IPS-18a (cell line): ENCODE measurements at regions not wholly inside any gene's neighbourhood (a gene's known extent, or its start where the extent isn't known, plus 50 kb on each side); places are given as distances from the start of the nearest gene placed in this dataset.

Experiments
- H3K27ac ChIP-seq: one replicate; pipeline ENCODE4 v1.5.1; 2013; ENCODE audit warnings: low read length
- H3K27me3 ChIP-seq: one replicate; pipeline ENCODE4 v1.6.1; 2013; ENCODE audit warnings: mild to moderate bottlenecking, low read length; ENCODE audit not compliant: control insufficient read depth, insufficient read depth
- H3K36me3 ChIP-seq: one replicate; pipeline ENCODE4 v1.6.1; 2013; ENCODE audit warnings: low read depth, low read length; ENCODE audit not compliant: control insufficient read depth
- H3K4me1 ChIP-seq: one replicate; pipeline ENCODE4 v1.6.1; 2013; ENCODE audit warnings: low read depth, low read length; ENCODE audit not compliant: control insufficient read depth
- H3K4me3 ChIP-seq: one replicate; pipeline ENCODE4 v1.5.1; 2013; ENCODE audit warnings: low read length
- H3K9ac ChIP-seq: one replicate; pipeline ENCODE4 v1.6.1; 2013; ENCODE audit warnings: mild to moderate bottlenecking, low read length, moderate library complexity
- H3K9me3 ChIP-seq: one replicate; pipeline ENCODE4 v1.6.1; 2013; ENCODE audit warnings: low read depth, low read length; ENCODE audit not compliant: control insufficient read depth

DNA sequence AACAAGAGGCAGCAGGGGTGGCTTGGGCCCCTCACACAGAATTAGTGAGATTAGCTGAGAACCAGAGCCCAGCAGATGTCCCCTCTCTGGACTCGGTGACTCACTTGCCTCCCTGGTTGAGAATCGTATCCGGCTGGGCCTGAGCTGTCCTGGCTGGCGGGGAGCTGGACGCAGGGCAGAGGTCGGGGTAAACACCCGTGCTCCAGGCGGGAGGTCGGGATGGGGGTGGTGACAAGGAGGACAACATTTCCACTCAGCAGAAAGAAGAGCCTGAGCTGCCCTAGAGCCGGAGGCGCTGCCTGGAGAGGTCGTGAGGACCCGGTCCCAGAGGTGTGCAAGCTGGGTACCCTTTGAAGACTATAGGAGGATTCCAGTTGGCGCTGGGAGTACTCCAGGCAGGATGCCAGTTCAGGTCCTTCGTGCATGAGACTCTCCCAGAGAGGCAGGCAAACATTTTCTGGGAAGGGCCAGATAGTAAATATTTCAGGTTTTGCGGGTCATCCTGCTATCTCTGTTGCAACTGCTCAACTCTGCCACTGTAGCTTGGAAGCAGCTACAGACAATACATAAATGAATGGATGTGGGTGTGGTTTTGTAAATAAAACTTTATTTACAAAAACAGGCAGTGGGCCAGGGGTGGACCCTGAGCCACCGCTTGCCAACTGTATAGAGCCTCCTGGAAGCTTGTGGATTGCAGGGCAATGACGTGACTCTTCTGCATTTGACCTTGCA, 116.8 kb upstream of the WNT4 start:
- H3K36me3 ChIP-seq: no peaks in the 10 kb centered on the region
- peaks cover 13% of the 10 kb centered on the region for H3K4me1 ChIP-seq
- H3K27me3 ChIP-seq: no peaks in the 10 kb centered on the region
- no peaks in the 10 kb centered on the region for H3K9me3 ChIP-seq
- no peak overlapping the region for H3K4me3 ChIP-seq
- no peak overlapping the region for H3K27ac ChIP-seq
- no peak overlapping the region for H3K9ac ChIP-seq

DNA sequence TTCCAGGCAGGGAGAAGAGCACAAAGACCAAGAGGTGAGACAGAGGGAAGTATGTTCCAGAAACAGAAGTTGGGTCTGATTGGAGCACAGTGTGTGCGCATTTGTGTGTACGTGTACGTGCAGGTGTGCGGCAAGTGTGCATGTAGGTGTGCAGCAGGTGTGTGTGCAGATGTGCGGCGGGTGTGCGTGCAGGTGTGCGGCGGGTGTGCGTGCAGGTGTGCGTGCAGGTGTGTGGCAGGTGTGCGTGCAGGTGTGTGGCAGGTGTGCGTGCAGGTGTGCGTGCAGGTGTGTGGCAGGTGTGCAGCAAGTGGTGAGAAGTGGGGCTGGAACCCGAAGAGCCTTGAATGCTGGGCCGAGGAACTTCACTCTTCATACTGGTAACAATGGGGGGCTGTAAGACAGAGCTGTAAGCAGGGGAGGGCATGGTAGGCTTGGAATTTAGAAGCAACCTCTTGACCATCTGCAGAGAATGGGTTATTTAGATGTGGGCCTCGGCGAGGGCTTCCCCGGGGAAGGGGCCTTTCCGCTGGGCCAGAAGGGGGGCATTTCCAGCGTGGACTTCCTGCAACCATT, 118.0 kb upstream of the WNT4 start:
- Histone ChIP-seq H3K4me1 (peaks cover 17% of the 10 kb centered on the region), H3K4me3 (no peak overlapping the region)

DNA sequence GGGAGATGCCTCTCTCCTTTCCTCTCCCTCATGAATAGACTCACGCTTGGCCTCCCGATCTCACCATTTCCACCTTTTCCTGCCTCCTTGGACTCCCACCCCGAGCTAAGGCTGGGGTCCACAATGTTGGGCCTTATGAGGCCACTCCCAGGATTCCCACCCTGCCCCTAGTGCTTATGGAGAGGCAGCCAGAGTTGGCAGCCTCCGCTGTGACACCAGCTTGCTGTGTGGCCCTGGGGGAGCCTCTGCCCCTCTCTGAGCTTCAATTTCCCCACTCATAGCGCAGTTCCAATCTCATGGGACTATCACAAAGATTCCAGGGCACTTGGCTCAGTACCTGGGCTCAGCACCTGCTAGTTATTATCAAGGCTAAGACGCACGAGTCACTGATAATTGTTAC, 118.7 kb upstream of the WNT4 start:
- H3K9ac ChIP-seq: no peak overlapping the region
- no peaks in the 10 kb centered on the region for H3K27me3 ChIP-seq
- H3K9me3 ChIP-seq: no peaks in the 10 kb centered on the region
- H3K36me3 ChIP-seq: no peaks in the 10 kb centered on the region
- peaks cover 17% of the 10 kb centered on the region for H3K4me1 ChIP-seq
- H3K4me3 ChIP-seq: no peak overlapping the region
- no peak overlapping the region for H3K27ac ChIP-seq

More for the DNA sequence above, 118.0 kb upstream of the WNT4 start:
- Histone ChIP-seq H3K27ac (no peak overlapping the region), H3K9me3 (no peaks in the 10 kb centered on the region), H3K27me3 (no peaks in the 10 kb centered on the region), H3K36me3 (no peaks in the 10 kb centered on the region), H3K9ac (no peak overlapping the region)

- Histone ChIP-seq H3K27me3 (no peaks in the 10 kb centered on the region), H3K4me3 (no peak overlapping the region), H3K27ac (no peak overlapping the region), H3K9me3 (no peaks in the 10 kb centered on the region), H3K36me3 (no peaks in the 10 kb centered on the region), H3K4me1 (peaks cover 17% of the 10 kb centered on the region), H3K9ac (no peak overlapping the region)
These were observed 119.7 kb upstream of the WNT4 start for GRCh38 chr1:22262583-22262982.

- Histone ChIP-seq H3K36me3 (no peaks in the 10 kb centered on the region), H3K4me3 (no peak overlapping the region), H3K9me3 (no peaks in the 10 kb centered on the region), H3K9ac (no peak overlapping the region), H3K27me3 (no peaks in the 10 kb centered on the region), H3K27ac (no peak overlapping the region), H3K4me1 (peaks cover 17% of the 10 kb centered on the region)
These were observed 120.5 kb upstream of the WNT4 start for GRCh38 chr1:22263359-22263758.

DNA sequence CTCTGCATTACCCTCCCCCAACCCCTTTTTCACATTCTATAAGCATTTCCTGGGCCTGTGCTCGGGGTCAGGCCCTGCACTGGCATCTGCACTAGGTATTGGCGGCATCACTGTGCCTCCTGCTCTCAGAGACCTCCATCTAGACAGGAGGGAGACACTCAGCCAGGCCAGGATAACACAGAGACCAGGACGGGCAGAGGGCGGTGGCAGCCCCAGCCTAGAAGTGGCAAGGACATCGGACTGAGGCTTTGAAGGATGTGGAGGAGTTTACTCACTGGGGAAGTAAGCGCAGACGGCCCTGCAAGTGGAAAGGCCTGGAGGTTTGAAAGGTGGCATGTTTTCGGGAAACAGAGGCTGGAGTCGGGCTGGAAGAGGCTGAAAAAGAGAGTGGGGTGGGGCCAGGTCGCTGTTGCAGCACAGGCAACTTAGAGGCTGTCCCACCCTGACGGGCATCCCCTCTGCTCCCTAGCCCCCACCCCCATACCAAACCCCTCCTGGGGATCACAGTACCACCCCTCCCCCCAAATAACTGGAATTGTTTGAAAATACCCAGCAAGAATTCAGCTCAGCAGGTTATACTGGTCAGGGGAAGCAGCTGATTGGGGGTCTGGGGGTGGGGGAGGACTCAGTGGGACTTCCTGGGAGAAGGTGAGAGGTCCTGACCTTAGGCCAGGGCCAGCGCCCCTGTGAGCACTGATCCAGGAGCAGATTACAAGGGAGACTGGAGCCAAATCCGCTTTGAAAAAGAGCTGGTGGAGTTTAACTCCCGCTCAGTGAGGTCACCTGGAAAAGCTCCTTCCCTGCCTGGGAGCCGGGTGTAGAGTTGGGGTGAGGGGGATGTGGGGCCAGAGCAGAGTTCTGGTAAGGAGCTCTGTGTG, 121.8 kb upstream of the WNT4 start:
- H3K4me3 ChIP-seq: no peak overlapping the region
- H3K27ac ChIP-seq: no peak overlapping the region
- peaks cover 17% of the 10 kb centered on the region for H3K4me1 ChIP-seq
- no peak overlapping the region for H3K9ac ChIP-seq
- H3K9me3 ChIP-seq: no peaks in the 10 kb centered on the region
- no peaks in the 10 kb centered on the region for H3K27me3 ChIP-seq
- H3K36me3 ChIP-seq: no peaks in the 10 kb centered on the region

DNA sequence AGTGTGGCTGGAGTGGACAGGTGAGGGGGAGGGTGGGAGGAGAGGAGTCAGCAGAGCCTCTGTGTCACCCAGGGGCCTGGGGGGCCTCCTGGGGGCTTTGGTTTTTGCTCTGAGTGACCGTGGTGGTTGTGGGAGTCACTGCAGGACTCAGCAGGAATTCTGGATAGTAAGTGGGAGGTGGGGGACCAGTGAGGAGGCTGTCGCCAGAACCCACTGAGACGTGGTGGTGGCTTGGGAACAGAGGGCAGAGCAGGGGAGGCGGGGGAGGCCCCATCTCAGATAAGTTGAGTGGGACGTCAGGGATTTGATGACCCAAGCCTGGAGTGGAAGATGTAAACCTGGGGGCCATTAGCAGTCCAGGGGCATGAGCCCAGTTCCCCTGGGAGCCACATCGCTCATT, 123.2 kb upstream of the WNT4 start:
- Histone ChIP-seq H3K9me3 (no peaks in the 10 kb centered on the region), H3K4me1 (peaks cover 17% of the 10 kb centered on the region), H3K9ac (no peak overlapping the region), H3K36me3 (no peaks in the 10 kb centered on the region), H3K27me3 (no peaks in the 10 kb centered on the region), H3K4me3 (no peak overlapping the region), H3K27ac (no peak overlapping the region)

DNA sequence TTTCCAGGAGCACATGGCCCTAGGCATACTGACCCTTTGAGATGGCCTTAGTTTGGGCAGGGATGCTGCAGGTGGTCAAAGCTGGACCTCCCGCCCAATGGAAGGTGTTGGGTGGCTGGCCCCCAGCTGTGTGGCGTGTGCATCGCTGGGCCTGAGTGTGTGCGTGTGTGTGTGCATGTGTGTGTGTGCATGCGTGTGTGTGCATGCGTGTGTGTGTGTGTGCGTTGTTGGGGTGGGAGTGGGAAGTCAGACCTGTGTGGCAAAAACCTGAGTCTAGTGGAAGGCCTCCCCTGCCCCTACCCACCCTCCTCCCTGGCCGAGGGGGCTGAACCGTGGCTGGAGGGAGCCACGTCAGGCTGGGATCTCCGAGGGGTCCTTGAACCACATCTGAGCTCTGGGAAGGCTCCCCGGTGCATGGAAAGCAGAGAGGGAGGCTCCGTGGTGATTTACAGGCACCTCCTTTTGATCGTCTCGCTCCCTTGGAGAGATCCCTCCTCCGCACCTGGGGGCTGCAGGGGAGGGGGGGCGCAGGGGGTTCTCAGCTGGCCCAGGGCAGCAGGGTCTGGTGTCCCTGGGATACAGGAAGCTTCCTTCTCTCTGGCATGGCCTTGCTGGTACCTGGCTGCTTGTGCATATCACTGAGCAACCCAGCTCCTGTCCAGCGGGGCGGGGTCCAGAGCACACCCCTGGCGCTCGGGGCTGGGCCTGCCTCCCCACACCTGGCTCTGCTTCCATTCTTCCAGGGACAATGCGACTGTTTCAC, 124.7 kb upstream of the WNT4 start:
- Histone ChIP-seq H3K27ac (no peak overlapping the region), H3K9me3 (no peaks in the 10 kb centered on the region), H3K4me1 (peaks cover 19% of the 10 kb centered on the region), H3K36me3 (no peaks in the 10 kb centered on the region), H3K4me3 (no peak overlapping the region), H3K9ac (no peak overlapping the region), H3K27me3 (no peaks in the 10 kb centered on the region)

DNA sequence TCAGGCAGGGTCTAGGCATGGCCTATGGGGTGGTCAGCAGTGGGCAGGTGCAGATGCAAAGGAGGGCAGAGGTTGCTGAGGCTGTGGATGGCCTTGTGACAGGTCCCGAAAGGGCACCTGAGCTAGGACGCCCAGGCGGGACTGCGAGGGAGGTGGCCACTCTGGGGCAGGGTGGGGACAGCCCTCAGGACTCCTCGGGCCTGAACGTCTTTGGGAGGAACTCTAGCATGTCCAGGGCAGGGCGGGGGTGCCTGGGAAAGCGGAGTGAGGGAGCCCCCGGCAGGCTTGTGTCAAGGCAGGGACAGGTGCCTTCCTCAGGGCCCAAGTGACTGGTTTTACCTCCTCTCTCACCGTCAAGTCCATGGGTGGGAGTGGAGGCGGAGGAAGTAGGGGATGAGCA, 125.4 kb upstream of the WNT4 start:
- Histone ChIP-seq H3K36me3 (no peaks in the 10 kb centered on the region), H3K4me1 (peaks cover 20% of the 10 kb centered on the region), H3K27me3 (no peaks in the 10 kb centered on the region), H3K27ac (no peak overlapping the region), H3K9ac (no peak overlapping the region), H3K9me3 (no peaks in the 10 kb centered on the region), H3K4me3 (no peak overlapping the region)

GRCh38 chr1:22271847-22272801, 129.2 kb upstream of the WNT4 start:
- H3K4me1 ChIP-seq: peaks cover 3% of the 10 kb centered on the region
- H3K27ac ChIP-seq: no peak overlapping the region
- H3K4me3 ChIP-seq: no peak overlapping the region
- no peaks in the 10 kb centered on the region for H3K9me3 ChIP-seq
- H3K36me3 ChIP-seq: no peaks in the 10 kb centered on the region
- no peaks in the 10 kb centered on the region for H3K27me3 ChIP-seq
- no peak overlapping the region for H3K9ac ChIP-seq
